ENCODE measurements at regions not wholly inside any gene's neighbourhood (a gene's known extent, or its start where the extent isn't known, plus 50 kb on each side); places are given as distances from the start of the nearest gene placed in this dataset.

GRCh38 chr3:139772539-139773500 lies 95.0 kb upstream of the NMNAT3 start:
- FAIRE-seq (no peak), ATAC-seq (no peak), DNase-seq (ENCODE audit: extremely low read depth in 1 of 4, low spot score in 3 of 4) (no peak)
- no peaks in the 10 kb centered on the region for H3K36me3 ChIP-seq (ENCODE audit: control insufficient read depth, insufficient read depth, low read length)
- peaks cover 3 to 10% of the 10 kb centered on the region in 2 experiments; a peak in 2 of 5 replicates for H3K27me3 ChIP-seq (ENCODE audit: control insufficient read depth in 2 of 2, insufficient read depth in 2 of 2, low read length in 2 of 2)
- H4K20me1 ChIP-seq (replicated peaks; ENCODE audit: control insufficient read depth, insufficient read depth, low read length): no peaks in the 10 kb centered on the region
- intact Hi-C loops (cut with micrococcal nuclease) (no loop called here), in situ Hi-C loops (cut with MboI) (no loop called here)
- ChIA-PET CTCF (ENCODE audit: low intra/inter-chr PET ratio) (no interaction called here), POLR2A (interaction anchor here (1.4 kb wide), 1 partner anchor 42 kb away, joined by 3 read pairs; no protein-coding TSS in a partner anchor)
- no peaks in the 10 kb centered on the region for H3K79me2 ChIP-seq (ENCODE audit: control insufficient read depth, insufficient read depth, low read length)
- no peak overlapping the region for H3K9ac ChIP-seq (ENCODE audit: insufficient read depth in 1 of 2, low read depth in 2 of 2, low read length in 2 of 2)
- no peaks in the 10 kb centered on the region for H3K4me1 ChIP-seq (replicated peaks in 1 of 2; ENCODE audit: control insufficient read depth in 2 of 2, insufficient read depth in 2 of 2, low read length in 2 of 2)
- H3K4me3 ChIP-seq: no peak overlapping the region
- no peaks in the 10 kb centered on the region for H3K9me3 ChIP-seq (replicated peaks; ENCODE audit: control insufficient read depth, insufficient read depth, low read depth, low read length)
- H3K9me1 ChIP-seq (ENCODE audit: control insufficient read depth, insufficient read depth, low read length): no peaks in the 10 kb centered on the region
- BruUV-seq (replicated peaks): no TSS peak
- under 1% methylated on average over 7 of the region's 7 CpGs for WGBS (ENCODE audit: insufficient coverage, low coverage, missing lambda C conversion rate)
- no peak overlapping the region for H3K4me2 ChIP-seq (ENCODE audit: insufficient read depth, low read length)
- H3K27ac ChIP-seq (ENCODE audit: extremely low read depth, low read depth, low read length): no peak overlapping the region
- no peak overlapping the region for H2AFZ ChIP-seq (ENCODE audit: low read depth, low read length)
- TF ChIP-seq ETV1 (tag; conservative IDR thresholded peaks at IDR 0.05; ENCODE audit: low read depth) (no peak), ZNF395 (CRISPR knock-in tag; IDR thresholded peaks at IDR 0.05) (no peak), KDM1A (IDR thresholded peaks at IDR 0.05) (peak; percentile 80 to 87; a peak in 3 of 4 replicates), TCF3 (CRISPR knock-in tag; IDR thresholded peaks at IDR 0.05) (no peak), PRMT5 (CRISPR knock-in tag; IDR thresholded peaks at IDR 0.05) (no peak), FOSL1 (tag; conservative IDR thresholded peaks at IDR 0.05) (0 out of 2 replicates have a peak, but pooled peaks have one; percentile 22), RCOR1 (IDR thresholded peaks at IDR 0.05; ENCODE audit: borderline replicate concordance in 1 of 2, low read depth in 2 of 2, low read length in 2 of 2) (peak in 1 of 2 experiments; percentile 23; a peak in 1 of 4 replicates), ZNF12 (CRISPR knock-in tag; IDR thresholded peaks at IDR 0.05) (no peak), ERF (CRISPR knock-in tag; IDR thresholded peaks at IDR 0.05) (no peak), RBBP5 (IDR thresholded peaks at IDR 0.05; ENCODE audit: borderline replicate concordance, insufficient read depth, low read length, poor library complexity, severe bottlenecking) (no peak), NFE2 (IDR thresholded peaks at IDR 0.05; ENCODE audit: low read depth) (peak; percentile 71), TOE1 (IDR thresholded peaks at IDR 0.05; ENCODE audit: borderline replicate concordance) (no peak), TOE1 (CRISPR knock-in tag; IDR thresholded peaks at IDR 0.05; ENCODE audit: borderline replicate concordance, low read depth) (no peak), PHF20 (IDR thresholded peaks at IDR 0.05; ENCODE audit: partially characterized antibody) (no peak), FUS (optimal IDR thresholded peaks at IDR 0.05; ENCODE audit: low read depth, low read length) (no peak), MAFG (tag; conservative IDR thresholded peaks at IDR 0.05) (peak; percentile 51; the same call in 1 of the 2 replicates), C11orf30 (IDR thresholded peaks at IDR 0.05; ENCODE audit: low read depth) (peak; percentile 42; the same call in 1 of the 2 replicates), TAF9B (IDR thresholded peaks at IDR 0.05; ENCODE audit: partially characterized antibody) (no peak)
- TF ChIP-seq, protein P1, sequence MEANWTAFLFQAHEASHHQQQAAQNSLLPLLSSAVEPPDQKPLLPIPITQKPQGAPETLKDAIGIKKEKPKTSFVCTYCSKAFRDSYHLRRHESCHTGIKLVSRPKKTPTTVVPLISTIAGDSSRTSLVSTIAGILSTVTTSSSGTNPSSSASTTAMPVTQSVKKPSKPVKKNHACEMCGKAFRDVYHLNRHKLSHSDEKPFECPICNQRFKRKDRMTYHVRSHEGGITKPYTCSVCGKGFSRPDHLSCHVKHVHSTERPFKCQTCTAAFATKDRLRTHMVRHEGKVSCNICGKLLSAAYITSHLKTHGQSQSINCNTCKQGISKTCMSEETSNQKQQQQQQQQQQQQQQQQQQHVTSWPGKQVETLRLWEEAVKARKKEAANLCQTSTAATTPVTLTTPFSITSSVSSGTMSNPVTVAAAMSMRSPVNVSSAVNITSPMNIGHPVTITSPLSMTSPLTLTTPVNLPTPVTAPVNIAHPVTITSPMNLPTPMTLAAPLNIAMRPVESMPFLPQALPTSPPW (CRISPR knock-in tag; IDR thresholded peaks at IDR 0.05): no peak; the same call in 1 of the 2 replicates
